DMS153 (cell line): ENCODE measurements at regions not wholly inside any gene's neighbourhood (a gene's known extent, or its start where the extent isn't known, plus 50 kb on each side); places are given as distances from the start of the nearest gene placed in this dataset.
"Not testable (repeated sequence)": the region's sequence is repeated elsewhere in the genome, so short reads cannot be mapped to it uniquely, and the experiment has no call there.

Source experiments
- DNase-seq: peaks from one replicate; lab custom pipeline; 2025; lab: John Stamatoyannopoulos, UW

DNA sequence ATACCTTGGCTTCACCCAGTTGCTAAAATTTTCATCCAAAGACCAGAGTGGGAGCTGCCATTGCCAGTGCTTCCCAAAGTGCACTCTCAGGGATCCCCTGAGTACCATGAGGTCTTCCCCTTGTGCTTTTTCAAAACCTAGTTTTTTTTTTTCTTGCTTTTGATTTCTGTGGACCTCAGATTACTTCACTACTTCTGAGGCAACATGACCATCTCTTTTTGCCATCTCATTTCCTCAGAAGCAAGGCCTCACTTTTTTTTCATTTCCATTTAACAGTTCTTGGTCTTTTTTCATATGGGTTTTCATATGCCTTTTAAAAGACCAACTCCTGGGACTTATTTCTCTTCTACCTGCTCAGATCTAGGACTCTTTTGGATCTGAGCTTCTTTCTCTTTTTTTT, 64.1 kb upstream of the MMS22L start:
- no peak for DNase-seq

DNA sequence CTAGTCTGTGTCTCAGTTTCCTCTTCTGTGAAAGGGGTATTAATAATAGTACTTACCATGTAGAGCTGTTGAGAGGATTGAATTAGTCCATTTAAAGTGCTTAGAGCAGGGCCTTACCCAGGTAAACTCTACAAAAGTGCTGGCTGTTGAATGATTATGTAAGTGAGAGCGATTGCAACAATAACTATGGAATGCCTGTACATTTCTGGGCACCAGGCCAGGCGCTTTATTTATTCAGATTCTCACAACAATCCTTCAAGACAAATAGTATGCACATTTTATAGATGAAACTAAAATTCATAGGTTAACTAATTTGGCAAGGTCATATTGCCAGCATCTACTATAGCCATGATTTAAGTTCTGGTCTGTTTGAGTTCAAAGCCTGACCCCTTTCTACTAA, 78.3 kb upstream of the MMS22L start:
- no peak for DNase-seq

DNA sequence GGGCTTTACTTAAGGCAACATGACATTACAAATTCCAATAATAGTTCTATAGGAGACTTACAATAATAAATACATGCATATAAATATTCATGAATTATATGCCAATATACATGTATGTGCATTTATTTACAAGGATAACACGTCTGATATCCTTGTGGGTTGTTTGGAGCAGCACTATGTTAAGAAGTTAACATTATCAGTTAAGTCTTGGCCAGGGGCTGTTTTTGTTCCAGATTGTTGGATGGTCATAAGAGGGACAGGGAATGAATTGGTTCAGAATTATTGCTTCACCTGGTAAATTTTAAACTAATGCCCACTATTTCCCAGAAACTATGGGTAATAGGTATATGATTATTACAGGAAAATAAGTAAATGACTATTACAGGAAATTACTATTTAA, 81.3 kb upstream of the MMS22L start:
- DNase-seq: no peak

DNA sequence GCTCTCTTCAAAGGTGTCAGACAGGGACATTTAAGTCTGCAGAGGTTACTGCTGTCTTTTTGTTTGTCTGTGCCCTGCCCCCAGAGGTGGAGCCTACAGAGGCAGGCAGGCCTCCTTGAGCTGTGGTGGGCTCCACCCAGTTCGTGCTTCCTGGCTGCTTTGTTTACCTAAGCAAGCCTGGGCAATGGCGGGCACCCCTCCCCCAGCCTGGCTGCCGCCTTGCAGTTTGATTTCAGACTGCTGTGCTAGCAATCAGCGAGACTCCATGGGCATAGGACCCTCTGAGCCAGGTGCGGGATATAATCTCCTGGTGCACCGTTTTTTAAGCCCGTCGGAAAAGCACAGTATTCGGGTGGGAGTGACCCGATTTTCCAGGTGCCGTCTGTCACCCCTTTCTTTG, 99.1 kb upstream of the MMS22L start:
- not testable (repeated sequence) for DNase-seq

DNA sequence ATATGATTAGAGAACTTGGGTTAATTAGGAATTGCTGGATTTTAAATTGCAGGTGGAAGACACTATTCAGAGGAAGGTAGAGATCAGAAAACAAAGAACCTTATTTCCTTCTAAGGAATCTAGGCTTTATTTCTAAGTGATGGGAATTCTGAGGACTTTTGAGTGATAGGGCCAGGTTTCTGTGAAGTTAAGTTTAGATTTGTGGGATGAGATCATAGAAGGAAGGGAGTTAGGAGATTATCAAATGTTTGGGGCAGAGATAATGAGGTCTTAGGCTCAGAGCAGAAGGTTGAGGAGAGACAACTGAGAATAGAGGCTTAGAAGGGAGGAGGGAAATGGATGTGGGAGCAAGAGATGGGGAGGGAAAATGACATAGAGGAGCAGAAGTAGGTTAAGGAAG, 109.7 kb upstream of the MMS22L start:
- DNase-seq: no peak

DNA sequence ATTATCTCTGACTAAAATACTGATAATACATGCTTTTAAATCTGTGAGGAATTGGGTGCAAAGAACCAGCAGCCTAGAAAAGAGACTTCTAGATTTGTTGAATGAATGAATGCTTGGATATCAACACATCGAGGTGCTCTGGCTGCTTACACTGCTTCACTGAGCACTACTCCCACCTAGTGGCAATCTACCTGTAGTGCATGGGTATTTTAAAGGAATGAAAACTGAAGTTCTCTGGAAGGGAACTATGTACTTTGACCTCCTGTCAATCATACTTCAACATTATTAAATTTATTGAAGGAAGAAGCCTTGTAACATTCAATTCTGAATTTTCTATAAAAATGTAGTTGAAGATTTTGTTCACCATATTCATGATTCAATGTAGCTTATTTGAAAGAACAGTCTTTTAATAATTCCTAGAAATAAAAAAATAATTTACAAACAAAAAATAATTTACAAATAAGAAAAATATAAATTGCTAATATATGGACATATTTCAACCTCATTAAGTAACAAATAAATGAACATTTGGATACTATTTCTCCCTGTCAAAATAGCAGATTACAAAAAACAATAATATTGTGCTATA, 111.2 kb upstream of the MMS22L start:
- DNase-seq: peak; percentile 29

DNA sequence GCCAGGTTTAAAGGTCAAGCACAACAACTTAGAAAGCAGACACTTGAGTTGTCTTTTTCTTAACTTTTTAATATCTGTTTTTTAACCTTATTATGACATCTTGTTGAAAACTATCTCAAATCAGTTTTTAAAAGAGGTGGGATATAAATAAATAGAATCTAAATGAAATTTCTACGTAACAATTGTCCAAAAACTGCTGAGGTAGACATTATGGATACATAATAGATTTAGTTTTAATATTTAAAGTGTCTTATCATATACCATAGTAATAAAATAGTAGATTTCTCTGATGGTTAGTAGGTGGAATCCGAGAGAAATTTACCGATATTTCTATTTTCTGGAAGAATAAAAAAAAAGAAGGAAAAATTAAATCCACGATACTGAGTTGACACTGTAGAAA, 113.9 kb upstream of the MMS22L start:
- no peak for DNase-seq

DNA sequence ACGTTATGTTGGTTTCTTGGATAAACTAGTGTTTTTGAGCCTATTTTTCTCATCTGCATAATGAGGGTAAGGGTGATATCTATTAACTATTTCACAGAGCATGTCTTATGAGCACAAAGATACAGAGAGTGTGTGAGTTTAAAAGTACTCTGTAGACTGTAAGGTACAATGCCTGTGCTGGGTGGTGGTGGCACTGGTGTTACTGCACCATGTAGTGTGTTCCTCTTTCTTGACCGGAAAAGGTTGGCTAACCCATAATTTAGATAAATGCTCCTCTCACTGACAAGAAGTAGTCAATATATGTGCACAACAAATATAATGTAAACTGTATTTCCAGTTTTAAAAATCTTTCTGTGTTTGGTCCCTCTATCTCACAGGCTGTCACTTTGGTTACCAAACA, 116.2 kb upstream of the MMS22L start:
- no peak for DNase-seq

DNA sequence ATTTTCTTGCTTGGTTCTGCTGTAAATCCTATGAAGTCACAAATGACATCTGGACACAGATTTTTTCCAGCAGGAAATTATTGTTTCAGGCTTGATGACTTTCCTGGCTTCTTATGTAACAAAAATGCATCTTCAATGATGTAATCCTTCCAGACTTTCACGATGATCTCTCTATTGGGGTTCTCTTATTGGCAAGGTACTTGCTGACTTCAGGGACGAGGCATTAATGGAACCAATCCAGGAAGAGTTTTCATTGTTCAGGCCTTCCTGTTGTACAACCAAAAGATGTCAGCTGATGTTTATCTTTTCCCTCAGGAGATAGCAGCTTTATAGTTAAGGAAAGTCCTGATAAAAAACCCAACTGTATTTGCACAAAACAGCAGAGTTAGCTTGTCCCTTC, 118.5 kb upstream of the MMS22L start:
- peak; percentile 14 for DNase-seq

DNA sequence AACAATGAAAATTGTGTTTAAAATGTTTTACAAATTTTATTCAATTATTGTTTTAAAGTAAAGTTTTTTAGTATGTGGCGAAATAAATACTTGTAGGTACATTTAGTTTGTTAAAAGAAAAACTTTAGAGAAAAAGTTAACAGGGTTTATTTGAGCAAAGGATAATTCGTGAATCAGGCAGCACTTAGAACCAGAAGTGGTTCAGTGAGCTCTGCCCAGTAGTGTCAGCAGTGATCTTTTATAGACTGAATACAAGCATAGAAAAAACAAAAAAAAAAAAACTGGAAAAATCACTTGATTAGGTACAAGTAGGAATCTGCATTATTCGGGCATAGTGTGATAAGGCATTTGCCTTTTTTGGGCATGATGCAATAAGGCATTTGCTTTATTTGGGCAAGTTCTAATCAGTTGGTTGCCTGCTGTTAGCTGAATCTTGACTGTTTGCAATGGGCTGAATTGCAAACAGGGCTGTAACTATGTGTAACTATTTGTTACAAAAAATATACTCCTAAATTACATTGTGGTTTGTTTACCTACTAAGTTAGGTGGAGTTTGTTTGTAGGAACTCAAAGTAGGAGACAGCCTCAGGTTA, 122.9 kb upstream of the MMS22L start:
- DNase-seq: no peak

DNA sequence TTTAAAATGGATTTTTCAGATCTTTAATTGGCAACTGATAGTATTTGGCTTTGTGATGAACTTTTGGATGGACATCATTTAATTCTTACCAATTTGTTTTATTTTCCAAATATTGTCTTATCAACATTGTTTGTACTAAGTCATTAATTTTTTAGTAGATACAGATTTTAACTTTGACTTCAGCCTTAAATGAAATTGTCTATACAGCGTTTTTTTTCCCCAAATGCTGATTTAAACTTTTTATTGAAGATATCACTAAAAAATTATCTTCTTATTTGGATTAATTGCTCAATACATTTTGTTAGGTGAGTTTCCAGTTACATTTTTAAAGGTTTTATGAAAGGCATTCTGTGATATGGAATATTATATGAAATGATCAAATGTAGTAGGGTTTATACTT, 123.6 kb upstream of the MMS22L start:
- DNase-seq: no peak

DNA sequence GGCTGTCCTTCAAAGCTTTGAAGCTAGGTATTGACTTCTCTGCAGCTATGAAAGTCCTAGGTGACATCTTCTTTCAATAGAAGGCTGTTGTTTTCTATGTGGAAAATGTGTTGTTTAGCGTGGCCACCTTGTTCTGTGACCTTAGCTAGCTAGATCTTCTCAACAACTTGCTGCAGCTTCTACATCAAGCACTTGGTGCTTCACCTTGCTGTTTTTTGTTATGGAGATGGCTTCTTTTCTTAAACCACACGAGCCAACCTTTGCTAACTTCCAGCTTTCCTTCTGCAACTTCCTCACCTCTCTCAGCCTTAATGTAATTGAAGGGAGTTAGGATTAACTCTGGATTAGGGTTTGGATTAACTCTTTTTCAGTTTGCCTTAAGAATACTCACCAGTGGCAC, 128.6 kb upstream of the MMS22L start:
- no peak for DNase-seq

DNA sequence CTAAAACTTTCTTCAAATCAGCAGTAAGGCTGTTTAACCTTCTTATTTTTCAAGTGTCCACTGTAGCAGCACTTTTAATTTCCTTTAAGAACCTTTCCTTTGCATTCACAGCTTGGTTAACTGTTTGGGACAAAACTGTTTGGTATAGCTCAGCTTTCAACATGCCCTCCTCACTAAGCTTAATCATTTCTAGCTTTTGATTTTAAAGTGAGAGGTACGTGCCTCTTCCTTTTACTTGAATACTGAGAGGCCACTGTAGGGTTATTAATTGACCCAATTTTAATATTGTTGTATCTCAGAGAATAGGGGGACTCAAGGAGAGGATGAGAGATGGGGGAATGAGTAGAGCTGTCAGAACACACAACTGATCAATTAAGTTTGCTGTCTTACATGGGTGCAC, 129.5 kb upstream of the MMS22L start:
- no peak for DNase-seq

DNA sequence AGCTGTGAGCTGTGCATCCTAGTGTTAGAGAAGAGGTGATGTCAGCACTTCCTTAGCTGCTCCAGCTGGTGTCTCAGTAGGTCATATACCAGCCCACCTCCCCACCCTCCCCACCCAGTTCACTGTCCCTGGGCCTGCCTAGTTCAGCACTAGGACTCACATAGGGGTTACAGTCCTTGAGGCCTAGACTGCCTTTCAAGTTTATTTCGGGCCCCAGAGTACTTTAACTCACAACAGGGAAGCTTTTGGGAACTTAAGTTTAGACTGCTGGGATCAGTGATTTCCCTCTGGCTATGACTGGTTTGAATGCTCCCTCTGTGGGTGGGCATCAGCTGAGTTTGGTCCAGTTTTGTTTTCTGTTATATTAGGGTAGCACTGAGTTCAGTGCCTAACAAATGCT, 139.2 kb upstream of the MMS22L start:
- no peak for DNase-seq

DNA sequence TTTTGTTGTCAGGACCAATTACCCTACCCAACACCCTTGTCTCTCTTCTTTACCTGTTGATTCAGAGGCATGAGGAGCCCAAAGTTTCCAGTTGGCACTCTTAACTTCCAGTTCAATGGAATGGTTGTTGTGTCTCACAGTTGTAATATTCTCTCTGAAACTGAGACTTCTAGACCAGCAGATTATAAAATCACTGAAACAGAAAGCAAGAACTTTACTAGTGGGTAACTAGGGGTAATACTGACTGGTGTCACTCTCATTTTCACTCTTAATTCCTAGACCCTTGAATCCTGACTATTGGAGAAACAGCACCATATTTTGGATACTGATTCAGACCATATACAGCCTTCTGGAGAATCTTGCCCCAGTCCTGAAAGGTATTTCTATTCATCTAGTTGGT, 140.2 kb upstream of the MMS22L start:
- no peak for DNase-seq

DNA sequence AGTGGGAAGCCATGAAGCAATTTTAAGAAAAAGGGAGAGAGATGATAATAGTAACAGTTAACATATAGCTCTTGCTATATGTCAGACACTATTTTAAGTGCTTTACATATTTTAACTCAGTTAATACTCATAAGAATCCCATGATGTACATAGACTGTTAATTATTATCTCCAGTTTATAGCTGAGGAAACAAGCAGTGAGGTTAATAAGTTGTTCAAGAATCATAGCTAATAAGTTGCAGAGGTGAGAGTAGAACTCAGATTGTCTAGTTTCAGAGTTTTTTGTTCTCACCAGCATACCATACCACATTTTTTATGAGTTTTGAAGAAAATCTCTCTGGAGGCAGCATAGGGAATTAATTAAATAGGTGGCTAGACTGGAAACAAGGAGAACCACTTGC, 144.6 kb upstream of the MMS22L start:
- DNase-seq: no peak

DNA sequence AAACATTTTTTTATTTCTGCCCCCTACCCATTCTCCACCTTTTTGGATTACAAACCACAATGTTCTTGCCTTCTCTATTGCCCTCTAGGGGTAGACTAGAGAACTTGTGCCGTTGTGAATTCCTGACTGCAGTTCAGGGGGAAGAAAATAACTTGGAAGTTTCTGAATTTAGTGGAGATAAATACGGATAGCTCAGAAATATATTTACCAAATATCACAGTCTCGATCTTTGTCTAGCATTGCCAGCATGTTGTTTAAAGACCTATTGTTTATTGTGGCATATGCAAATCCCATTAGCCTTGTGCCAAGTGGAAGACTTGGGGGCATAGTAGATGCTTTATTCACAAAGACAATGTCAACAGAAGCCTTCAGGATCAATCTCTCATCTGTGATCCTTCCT, 154.1 kb upstream of the MMS22L start:
- no peak for DNase-seq

DNA sequence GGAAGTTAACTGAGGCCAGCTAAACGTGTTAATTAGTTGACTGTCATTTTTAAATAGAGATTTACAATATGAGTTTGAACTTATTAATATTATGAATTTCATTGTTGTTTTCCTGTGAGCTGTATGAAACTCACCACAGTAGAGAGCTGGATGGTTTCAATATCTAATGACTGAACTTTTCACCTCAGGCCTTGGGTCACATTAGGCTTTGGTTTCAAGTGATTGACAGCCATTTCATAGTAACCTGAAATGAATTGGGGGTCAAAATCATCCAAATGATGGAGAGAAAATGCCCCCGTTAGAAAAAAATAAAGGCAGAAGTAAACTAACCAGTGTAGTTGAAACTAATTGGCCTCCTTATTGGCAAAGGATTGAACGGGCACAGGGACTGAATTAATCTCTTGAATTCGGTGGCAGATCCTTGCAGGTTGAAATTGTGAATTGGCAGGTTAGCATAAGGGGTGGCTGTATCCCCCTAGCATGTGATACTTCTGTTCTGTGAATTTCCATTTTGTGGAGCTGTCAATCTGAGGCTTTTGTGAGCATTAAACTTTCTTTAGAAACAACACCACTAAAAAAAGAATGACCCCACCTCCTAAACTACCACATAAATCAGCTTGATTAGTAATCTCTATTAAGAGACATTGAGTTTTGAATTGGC, 155.1 kb upstream of the MMS22L start:
- DNase-seq: no peak

DNA sequence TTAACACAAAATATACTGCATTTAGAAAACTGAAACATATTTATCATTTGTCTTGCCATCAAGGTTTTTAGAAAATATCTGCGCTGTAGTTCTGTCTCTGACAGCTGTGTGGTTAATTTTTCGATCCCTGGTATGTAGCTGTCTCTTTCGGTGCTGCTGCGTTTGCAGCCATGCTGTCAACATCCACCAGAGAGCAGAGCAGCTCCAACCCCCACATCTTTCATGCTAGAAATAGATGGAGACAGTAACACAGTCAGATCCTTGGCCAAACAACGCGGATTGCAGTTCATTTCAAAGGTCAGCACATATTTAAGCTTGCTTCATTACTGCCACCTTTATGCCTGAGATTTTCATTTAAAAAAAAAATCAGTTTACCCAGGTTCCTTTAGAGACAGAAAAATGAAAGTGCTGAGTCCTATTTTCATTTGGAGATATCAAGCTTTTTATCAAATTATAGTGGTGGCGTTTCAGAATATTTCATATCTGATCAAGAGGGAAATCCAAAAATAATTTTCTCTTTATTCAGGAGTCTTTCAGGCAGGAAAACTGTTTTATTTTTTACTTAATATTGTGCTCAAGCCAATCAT, 157.7 kb upstream of the MMS22L start:
- peak; percentile 61 for DNase-seq

DNA sequence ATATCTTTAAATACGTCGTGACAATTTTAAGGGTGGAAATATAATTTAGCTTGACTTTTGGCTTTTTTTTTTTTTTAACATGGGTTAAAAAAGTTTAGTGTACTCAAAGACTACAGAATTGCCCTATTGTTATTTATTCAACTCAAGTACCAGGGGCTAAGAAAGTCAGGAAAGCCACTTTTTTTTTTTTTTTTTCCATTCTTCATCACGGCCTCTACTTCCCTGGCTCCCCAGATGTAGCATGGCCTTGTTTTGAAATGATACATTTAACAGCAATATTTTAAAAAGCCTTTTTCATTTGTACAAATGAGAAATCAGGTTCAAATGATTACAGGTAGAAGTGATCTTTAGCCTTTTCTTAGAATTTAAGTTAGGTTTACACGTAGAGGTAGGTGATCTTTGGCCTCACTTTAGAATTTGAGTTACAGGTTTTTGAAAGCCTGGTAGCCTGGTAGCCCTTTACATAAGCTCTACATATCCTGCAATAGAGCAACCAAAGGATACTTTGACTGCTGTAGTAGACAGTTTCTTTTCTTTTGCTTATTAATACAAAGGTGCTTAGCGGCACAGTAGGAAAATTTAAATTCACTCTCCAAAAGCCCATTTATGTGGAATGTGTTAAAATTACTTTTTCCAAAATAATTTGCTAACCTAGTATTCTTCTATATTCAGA, 160.5 kb upstream of the MMS22L start:
- no peak for DNase-seq

DNA sequence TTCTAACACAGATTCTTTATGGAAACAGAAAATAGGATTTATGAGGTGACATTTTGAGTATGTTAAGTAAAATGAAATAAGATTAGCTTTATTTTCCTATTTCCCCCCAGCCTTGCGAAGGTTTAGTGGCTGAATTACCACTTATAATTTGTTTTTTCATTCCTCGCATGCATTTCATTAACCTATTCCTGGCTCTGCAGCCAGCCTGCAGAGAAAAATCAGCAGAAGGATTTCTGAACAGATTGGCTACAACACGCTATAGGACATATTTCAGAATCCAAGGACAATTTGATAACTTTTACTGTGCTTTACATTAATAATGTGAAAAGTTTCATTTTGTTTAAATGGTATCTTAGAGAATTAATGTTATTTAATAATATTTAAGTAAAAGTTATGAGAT, 162.4 kb upstream of the MMS22L start:
- no peak for DNase-seq

DNA sequence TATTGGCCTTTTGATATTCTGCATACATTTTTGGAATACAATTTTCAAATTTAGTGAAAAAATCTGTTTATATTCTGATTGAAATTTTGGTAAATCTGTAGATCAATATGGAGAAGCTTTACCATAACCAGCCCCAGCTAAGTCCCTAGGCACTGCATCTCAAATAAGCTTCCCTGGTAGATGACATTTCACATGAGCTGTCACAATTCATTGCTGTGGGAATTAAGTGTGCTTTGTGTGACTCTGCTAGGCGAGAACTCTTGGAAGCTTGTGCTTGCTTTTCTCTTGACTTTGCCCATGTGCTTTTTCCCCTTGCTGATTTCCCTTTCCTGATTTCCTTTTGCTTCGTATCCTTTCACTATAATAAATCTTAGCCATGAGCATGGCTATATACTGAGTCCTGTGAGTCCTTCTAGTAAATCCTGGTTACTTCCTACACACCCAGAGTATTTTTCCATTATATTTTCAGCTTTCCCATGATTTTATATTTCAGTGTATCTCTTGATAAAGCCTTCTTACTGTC, 166.5 kb upstream of the MMS22L start:
- DNase-seq: no peak

DNA sequence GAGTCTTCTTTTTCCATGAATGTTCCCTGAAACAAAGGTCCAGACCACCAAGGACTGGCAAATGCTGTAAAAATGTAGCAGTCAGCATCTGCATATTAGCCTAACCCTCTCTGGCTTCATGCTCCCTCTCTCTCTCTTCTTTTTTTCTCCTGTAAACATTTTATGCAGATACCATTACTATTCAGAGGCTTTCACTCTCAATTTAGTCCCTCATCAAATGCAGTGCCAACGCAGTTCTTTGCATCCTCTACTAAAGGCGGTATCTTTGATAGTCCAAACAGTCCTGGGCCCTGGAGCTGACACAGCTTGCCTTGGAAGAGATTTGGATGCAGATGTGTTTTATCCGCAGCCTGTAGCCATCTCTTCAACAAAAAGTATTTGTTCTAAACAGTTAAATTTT, 167.1 kb upstream of the MMS22L start:
- DNase-seq: no peak
